SIG-M5 (cell line): ENCODE measurements at regions not wholly inside any gene's neighbourhood (a gene's known extent, or its start where the extent isn't known, plus 50 kb on each side); places are given as distances from the start of the nearest gene placed in this dataset.

ENCODE experiments used
- DNase-seq: peaks from one replicate; lab custom pipeline; 2025; lab: John Stamatoyannopoulos, UW

DNA sequence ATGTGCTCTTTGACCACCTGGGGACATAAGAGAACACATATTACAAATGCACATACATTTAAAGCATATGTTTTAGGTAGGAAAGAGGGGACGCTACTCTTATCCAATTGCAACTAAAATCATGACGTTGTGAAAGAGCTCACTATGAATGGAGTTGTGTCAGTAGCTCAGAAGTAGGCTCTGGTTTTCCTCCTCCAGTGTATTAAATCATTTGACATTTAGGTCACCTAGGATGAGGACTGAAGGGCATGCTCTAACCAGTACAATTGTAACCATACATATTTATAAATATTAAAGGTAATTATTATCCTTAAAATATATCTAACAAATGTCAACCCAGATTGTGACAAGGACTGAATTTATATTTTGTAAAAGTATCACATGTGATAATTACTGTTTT, 389.0 kb downstream of the KLF12 start:
- DNase-seq, result no peak

DNA sequence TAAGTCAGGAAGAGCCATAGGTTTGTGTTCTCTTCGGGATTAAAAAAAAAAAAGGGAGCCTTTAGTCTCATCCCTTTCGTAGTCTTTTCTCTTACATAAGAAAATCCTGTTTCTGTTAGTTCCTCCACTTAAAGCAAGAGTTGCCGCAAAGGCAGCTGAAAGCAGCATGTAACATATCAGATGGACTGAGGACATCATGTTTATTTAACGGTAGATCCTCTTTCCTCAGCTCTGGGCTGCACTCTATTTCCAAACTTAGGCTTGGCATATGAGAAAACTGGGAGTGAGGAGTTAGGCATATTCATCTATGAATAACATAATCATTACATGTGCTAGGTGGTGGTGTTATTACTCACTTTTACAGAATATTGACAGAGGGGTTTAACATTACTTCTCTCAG, 391.2 kb downstream of the KLF12 start:
- DNase-seq, result no peak

DNA sequence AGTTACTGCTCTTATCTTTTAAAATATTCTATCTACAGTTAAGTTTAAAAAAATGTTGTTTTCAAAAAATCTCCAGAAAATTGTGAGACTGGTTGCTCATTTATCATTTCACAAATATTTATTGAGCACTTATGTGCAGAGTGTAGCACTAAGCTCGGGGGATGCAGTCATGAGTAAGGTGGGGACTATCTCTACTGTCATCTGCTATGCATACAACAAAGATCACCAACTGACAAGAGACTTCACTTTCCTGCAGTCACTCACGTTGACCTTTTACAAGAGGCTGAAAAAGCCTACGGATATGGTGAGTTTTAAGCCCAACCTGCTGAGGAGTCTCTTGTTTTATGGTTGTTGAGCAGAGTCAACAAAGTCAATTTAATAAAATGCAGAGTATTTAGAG, 392.5 kb downstream of the KLF12 start:
- no peak for DNase-seq

DNA sequence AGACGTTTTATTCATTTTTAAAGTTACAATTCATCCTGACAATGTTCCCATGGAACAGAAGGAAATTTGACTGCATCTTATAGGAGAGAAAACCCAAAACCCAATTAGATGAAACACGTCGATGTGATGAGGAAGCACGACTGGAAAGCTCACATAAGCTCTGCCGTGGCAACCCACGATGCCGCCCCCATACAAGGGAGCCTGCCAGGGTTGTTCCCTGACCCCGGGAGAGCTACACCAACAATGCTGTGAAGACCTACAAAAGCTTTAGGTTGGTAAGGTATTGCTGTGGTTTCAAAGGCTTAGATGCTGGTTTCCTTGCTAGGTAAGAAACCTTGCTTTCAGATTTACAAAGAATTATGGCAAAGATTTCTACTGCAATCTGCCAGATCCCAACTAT, 393.1 kb downstream of the KLF12 start:
- DNase-seq, result no peak

DNA sequence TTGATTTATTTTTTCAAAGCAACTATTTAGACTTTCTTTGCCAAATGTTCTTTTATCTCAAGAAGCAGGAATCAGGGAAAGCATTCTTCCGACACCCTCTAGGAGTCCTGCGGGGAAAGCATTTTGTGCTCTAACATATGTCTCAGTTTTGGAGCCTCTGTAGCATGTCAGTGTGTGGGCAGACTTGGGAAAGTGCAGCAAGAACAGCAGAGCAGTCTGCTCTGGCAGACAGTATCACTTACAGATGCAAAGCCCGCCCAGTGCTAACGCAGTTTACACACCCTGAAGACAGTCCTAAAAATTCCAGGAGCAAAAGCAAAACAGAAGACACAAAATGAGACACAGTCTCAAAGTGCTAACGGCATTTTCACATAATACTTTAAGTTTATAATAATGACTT, 393.5 kb downstream of the KLF12 start:
- no peak for DNase-seq

DNA sequence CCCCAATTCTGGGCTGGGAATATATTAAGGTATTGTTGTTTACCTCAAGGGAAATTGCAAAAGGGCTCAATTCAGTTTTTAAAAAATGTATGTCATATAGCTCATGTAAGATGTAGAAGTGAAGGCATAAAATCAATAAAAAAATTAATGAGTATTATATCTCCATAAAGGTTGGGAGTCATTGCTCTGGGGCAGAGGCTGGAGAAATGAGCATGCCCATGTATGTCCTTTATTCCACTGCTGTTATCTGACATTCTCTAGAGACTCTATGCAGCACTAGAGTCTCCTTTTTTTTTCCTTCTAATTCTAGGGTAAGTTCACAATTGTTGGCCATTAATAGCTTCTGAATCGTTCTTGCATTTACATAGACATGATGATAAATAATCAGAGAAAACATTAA, 394.8 kb downstream of the KLF12 start:
- DNase-seq, result no peak

DNA sequence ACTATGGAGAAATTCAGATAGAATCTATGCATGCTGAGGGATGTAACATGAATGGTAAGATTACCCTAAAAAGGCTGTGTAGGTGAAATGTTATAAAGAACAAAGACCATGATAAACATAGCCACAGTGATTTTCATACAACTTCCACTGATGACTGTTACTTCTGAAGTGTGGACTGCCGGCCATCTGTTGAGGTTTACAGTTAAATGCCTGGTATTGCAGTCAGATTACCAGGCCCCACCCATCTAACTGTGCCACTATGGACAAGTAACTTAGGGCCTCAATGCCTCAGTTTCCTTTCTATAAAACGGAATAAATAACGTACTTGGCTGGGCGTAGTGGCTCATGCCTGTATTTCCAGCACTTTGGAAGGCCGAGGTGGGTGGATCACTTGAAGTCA, 395.6 kb downstream of the KLF12 start:
- DNase-seq, result no peak

DNA sequence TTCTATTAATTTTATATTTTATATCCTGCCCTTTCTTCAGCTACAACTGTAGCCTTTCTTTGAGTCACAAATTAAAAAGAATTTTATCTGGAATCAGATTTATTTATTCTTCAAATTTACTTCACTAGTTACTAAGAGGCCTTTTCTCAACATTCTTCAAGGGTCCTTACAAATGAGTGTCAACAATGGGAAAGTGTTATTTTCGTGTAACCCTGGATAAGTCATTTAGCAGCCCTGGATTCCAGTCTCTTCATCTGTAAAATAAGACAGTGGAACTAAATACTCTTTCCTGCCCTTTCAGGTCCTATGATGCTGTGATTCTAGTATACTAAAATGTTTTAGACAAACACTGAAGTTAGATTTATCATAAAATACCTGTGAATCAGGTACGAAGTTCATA, 397.0 kb downstream of the KLF12 start:
- DNase-seq, result no peak

DNA sequence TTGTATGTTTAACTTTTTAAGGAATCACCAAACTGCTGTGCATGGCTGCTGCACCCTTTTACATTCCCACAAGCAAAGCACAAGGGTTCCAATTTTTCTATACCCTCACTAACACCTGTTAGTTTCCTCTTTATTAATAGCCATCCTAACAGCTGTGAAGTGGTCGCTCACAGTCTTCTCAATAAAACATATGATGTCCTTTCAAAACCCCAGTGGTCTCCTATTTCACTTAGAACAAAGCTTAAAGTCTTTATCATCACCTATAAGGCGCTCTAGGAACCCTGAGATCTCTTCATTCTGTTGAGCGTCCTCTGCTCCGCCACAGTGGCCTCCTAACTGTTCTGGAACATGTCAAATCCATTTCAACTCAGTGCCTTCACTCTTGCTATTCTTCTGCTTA, 400.5 kb downstream of the KLF12 start:
- no peak for DNase-seq

DNA sequence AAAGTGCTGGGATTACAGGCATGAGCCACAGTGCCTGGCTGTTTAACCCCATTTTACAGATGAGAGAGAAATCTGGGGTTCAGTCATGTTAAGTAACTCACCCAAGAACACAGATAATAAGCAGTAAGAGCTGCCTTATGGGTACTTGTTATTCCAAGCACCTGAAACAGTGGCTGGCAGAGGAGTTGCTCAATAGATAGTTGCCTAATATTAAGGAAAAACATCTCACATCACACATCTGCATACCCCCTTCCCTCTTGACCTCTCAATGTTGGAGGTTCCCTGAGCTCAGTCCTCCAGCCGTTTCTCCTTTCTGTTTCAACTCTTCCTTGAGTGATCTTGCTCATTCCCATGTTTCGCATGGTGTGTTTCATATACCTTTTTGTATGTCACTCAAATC, 401.9 kb downstream of the KLF12 start:
- DNase-seq, result no peak

DNA sequence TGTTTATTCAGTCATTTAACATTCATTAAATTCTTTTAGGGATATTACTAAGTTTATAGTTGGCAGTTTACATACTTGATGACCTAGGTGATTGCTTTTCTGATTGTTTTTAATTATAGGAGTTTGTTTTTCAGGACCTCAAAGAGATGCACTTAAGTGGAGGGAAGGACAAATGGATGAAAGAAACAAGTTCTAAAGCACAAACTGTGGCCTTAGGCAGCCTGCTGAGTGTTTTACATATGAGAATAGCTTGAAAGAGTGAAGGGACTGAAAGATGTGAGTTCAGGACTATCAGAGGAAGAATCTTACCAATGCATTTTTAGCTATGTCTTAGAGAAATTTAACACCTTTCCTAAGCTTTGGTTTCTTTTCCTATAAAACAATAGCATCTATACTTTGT, 402.6 kb downstream of the KLF12 start:
- DNase-seq, result no peak

DNA sequence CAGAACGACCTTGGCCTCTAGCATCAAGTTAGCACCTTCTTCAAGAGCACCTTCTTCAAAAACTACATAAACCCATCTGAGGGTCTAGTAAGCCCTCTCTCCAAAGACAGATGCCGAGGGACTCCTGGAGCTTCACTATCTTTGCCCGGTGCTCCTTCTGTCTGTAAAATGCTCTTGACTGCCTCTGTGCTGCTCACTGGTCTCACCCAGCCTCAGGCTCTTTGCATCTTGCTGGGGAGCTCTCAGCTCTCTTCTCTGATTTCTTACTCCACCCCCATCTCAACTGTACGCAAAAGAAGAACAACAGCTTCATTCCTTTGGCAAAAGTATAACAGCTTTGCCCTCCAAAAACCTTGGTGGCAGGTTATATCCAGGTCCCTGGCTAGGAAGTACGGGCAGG, 404.2 kb downstream of the KLF12 start:
- DNase-seq, result no peak

DNA sequence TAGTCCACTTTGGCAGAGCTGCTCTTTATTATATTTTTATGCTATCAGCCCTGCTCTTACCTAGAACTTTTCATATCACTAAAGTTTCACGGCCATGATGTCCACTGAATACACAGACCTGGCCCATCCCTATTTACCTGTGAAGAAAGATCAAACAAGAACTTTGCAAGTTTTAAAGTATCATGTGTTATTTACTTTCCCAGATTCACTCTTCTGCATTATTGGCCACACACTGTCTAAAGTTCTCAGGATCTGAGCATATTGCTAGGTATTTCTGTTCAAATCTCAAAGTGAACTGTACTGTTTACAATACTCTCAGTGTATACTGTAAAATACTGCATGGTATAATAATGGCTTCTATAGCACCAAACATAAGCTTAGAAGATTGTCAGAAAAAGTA, 405.2 kb downstream of the KLF12 start:
- DNase-seq, result no peak

DNA sequence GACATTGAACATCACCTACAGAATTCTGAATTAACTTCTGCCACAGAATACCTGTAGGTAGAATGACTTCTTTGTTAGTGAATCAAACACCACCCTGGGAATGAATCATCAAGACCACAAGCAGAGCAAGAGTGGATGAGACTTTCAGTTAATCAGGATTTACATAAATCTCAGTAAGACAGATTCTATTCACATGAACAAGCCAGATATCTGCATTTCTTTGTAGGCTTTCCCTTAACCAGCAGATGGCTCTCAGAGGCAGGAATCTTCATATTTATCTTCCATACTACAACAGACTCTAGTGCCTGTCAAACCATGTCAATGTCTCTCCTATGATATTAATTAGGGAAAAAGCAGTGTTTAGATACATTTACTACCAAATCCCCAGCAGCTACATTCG, 412.1 kb downstream of the KLF12 start:
- no peak for DNase-seq

DNA sequence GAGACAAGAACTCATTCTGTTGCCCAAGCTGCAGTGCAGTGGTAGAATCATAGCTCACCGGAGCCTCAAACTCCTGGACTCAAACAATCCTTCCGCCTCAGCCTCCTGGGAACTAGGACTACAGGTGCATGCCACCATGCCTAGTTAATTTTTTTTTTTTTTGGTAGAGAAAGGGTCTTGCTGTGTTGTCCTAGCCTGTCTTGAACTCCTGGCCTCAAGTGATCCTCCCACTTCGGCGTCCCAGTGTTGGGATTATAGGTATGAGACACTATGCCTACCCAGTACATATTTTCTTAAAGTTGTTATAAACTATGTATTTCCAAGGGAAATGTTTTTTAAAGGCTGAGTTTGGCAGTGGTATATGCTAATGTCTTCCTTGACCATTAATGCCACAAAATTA, 412.6 kb downstream of the KLF12 start:
- no peak for DNase-seq

DNA sequence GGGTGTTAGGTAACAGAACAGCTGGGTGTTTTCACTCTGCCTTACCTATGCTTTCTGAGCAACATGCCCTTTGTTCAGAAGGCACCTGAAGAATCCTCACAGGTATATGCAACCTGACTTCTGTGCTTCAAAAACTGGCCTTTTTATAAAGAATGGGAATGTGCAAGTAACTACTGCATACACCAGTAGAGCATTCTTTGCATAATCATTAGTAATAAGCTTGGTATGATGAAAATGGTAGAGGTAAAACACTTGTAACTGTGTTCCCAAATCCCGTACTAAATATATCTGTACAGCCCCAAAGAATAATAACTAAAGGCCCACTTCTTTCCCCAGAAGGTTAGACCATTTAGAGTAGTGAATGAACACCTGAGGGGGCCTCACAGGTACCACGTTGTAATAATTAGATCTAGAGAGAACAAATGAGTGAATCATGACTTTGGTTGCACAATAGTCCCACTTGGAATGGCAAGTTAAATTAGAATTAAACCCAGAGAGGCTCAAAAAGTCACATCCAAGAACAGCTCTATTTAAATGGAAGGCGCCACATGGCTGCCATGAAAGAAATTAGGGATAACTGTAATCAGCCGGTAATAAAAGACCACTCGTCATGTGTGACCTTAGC, 413.9 kb downstream of the KLF12 start:
- DNase-seq, result no peak

DNA sequence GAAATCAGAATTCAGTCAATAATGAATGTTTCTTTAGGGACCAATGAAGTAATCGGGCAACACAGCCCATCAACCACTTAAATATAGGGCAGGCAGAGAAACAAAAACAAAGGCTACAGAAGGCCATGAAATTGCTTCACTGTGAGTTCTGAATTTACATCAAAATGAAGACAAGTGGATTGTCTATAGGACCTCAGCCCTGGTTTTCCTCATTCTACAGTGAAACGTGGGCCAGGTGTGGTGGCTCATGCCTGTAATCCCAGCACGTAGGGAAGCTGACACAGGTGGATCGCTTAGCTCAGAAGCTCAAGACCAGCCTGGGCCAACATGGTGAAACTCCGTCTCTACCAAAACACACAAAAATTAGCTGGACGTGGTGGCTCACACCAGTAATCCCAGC, 416.0 kb downstream of the KLF12 start:
- no peak for DNase-seq

DNA sequence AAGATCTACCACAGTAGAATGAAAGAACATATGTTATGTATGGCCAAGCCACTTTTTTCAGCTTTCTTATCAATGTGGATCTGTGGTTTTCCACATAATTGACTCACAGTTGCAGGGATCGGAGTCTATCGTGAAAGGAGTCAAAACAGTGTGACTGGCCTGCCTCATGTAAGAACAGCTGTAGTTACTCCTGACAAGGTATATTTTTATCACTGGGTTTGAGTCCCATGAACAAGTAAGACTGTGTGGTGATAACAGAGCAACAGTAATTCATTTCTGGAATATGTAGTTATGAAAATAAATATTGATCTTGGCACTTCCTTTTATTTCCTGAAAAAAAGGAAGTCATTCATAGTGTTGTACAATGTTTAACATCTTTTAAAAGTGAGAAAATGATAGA, 416.6 kb downstream of the KLF12 start:
- no peak for DNase-seq

DNA sequence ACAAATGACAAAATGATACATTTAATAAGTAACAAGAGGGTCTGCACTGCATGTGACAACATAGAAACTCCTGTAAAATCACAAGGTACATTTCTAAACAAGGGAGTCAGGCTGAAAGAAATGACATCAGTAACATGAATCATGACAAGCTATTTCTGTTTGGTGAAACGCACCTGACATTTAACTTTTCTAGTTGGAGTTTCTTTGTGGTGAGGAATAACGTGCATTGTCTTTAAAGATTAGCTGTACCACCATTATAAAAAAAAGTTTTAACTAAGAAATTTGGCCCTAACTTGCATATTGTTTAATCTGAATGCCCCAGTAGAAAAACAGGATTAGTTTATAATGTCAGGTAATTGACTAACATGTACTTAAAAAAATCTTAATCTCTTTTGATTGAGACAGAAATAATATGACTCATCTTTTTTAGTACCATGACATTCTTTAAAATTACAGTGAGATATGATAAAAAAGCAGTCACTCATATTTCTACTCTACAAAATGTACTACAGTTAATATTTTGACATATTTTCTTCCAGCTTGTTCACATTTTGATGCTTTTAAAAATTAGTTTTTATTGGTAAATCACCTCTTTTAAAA, 418.2 kb downstream of the KLF12 start:
- DNase-seq, result no peak

DNA sequence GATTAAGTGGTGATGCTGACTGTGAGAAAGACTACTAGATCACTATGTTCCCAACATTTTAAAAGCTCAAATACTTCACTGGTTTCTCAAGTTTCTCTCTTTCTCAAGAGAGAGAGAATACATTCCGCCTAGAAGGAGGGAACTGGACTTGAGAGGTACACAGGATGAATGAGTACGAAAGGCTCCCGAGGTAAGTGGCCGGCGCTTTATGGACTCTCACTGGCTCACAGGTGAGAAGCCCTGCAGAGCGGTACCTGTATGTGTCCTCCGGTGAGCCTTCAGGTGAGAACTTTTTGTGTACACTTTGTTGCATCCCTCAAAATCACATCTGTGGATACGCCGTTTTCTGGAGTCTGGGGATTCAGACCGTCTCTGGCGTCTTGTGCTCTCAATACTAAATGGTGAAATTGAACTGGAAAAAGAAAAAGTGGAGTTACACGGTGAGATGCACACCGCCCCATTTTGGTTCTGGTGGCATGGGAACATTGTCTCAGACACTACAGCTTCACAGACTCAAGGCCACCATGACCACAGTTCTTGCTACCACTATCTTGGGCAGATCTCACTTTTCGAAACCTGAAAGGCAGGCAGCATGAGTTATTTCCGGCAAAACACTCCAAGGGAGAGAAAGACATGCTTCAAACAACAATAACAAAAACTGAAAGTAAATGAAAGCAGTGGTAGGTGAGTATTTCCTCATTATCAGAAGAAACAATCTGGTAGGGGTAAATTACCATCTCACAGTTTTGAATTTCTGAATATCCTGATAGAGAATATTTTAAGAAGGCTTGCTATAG, 418.9 kb downstream of the KLF12 start:
- no peak for DNase-seq

DNA sequence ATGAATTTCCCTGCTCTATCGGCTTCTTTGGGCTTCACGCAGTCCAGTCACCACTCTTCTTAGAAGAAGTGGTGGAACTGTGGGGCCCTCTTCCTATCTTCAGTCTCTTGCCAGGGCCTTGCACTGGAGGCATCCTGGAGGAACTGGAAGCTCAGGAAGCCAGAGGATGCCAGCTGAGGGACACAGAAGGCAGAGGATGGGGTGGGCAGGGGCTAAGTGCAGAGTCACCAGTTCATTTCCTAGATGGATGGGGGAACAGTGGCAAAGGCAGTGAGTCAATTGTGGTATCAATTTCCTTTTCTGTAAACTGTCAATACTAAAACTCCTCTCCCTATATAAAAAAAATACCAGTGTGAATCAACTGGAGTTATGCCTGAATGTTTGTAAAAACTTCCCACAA, 419.7 kb downstream of the KLF12 start:
- no peak for DNase-seq

DNA sequence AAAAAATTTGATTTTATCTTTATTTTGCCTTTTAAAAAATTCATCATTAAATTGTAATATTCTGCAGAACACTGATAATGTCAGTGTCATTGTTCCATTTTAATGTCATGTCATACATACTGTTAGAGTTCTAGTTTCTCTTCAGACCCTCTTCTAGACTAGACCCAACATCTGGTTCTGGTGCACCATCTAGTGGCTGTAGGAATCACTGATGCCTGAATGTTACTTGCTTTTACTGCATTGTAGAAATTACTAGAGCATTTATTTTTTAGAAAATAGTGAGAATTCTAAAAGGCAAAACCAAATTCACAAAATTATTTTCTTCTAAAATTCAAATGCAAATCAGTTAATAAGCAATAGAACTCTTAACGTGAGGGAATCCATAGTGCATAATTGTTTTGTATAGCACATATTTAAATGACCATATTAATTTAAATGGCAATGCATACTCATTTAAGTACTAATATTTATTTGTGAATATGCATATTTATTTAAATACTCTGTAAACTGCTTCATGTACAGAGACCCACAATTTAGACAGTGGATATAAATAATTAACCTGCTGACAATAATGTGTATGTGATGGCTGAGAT, 425.7 kb downstream of the KLF12 start:
- no peak for DNase-seq

DNA sequence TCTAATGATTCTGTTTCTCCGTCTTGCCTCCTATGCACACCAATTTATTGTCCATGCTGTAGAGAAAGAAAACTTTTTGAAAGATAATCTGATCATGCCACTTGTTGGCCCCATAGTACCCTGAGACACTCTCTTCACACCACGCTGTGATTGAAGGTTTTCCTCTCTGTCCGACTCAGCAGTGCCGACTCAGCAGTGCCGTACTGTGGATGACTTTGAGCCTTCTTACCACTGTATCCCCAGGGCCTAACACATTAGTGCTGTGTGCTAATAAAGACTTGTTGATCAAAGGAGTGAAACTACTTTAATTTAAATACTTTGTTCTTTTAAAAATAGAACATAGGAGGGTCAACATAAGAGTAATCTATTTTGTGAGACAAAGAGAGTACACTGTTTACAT, 429.6 kb downstream of the KLF12 start:
- no peak for DNase-seq
